ENCODE measurements at regions not wholly inside any gene's neighbourhood (a gene's known extent, or its start where the extent isn't known, plus 50 kb on each side); places are given as distances from the start of the nearest gene placed in this dataset.

DNA sequence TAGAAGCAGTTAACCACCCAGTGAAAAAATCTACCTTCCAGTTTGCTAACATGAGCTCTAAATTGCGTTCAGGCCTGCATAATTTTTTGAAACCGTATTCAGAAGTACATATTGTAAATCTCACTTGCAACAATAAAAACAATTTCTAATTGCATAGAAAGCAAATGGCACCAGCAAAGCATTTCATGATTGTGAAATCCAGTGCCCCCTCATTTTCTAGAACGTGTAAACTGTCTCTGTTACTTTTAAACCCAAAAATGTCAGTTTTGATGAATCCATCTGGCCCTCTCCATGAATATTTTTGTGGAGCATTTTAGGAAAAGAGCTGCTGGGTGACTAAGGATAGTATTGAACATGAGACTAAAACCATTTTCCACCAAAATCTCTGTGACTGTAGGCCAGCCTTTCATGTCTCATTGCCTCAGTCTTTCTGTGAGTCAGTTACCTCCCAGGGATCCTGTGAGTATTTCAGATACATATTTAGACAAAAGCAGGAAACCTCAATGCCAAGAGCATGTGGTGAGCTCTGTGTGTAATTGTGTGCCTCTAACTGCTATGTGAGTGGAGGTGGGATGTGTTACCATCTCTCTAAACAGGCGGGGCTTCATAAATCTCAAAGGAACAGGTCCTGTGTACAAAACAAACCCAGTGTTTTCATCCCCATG is 477.8 kb upstream of the DCC start:
- no peak for DNase-seq

DNA sequence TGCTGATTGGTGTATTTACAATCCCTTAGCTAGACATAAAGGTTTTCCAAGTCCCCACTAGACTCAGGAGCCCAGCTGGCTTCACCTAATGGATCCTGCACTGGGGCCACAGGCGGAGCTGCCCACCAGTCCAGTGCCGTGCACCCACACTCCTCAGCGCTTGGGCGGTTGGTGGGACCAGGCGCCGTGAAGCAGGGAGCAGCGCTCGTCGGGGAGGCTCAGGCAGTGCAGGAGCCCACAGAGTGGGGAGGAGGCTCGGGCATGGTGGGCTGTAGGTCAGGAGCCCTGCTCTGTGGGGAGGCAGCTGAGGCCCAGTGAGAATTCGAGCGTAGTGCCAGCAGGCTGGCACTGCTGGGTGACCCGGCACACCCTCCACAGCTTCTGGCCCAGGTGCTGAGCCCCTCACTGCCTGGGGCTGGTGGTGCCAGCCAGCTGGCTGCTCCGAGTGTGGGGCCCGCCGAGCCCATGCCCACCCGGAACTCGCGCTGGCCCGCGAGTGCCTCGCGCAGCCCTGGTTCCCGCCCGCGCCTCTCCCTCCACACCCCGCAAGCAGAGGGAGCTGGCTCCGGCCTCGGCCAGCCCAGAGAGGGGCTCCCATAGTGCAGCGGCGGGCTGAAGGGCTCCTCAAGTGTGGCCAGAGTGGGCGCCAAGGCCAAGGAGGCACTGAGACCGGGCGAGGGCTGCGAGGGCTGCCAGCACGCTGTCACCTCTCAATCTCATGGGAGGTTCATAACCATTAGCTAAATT is 475.6 kb upstream of the DCC start:
- no peak for DNase-seq

DNA sequence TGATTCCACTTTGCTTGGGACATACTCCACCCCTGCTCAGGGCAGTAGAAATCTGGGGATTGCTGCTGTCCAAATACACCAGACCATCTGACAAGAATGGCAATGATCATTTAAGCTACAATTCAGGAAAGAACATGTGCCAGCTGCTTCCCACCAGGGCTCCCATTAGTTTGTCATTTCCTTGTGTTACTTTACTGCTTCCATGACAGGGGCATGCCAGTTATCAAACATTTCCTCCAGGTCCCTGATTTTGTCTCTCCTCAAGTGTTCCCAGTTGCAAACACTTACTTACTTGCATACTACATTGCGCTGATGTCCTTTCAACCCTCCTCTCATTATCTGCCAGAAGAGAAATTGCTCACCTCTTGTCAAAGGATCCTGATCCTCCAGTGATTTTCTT is 474.5 kb upstream of the DCC start:
- DNase-seq, result no peak

DNA sequence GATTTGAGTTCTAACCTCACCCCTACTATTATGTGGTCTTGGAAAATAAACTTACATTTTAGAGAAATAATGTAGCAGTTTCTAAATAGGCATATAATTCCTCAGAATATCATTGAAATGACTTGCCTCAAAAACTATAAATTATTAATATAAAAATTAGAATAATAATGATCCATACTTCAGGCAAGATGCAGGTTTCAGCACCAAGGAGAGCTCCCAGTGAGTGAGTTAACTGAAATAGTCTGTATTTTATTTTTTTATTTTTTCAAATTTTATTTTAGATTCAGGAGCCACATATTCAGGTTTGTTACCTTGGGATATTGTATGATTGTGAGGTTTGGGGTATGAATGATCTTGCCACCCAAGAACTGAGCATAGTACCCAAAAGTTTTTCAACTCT is 472.2 kb upstream of the DCC start:
- no peak for DNase-seq

DNA sequence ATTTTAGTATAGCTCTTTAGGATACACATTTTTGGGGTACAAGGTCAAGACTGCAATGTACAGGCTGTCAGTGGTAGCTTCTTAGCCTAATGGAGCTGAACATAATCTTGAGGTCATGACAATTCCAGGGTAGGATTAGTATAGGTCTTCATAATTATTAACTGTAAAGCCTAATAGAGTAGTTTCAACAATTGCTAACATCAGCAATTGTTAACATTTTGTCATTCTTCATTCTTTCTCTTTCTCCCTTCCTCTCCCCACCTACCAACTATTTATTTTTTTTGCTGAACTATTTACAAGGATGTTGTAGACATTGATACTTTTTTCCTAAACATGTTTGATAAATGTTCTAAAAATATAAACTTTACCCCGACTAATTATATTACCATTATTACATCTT is 461.3 kb upstream of the DCC start:
- no peak for DNase-seq

DNA sequence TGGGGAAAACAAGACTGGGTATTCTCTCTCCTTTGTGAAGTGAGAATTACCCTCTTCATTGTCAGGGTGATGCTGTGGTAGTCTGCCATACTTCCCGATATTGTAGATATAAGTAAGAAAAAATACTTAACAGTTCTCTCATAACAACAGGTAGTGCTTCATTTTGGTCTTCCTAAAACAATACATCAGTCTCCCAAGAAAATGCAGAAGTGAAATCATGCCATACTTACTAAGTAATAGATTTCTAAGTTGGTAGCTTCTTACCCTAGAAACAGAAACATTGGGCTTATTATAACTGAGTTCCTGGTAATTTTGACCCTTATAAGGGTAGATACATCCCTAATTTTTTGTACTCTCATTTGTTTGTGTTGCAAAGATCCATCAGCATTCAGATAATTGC is 460.7 kb upstream of the DCC start:
- no peak for DNase-seq

DNA sequence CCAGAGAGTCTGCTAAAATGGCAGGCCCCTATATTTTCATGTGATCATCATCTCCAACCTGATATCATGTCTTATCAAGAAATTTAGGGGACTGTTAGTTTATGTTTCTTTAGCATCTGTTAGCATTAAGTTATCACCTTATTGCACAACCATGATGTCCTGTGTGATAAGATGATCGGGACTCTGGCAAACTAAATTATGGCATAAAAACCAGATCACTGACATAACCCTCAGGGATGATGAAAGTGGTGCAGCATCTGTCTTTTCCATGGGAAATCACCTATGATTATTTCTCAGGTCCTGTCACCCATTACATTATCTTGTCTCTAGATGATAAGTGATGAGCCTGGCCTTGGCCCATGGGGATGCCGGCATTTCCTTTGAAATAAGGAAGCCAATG is 458.6 kb upstream of the DCC start:
- DNase-seq, result no peak

DNA sequence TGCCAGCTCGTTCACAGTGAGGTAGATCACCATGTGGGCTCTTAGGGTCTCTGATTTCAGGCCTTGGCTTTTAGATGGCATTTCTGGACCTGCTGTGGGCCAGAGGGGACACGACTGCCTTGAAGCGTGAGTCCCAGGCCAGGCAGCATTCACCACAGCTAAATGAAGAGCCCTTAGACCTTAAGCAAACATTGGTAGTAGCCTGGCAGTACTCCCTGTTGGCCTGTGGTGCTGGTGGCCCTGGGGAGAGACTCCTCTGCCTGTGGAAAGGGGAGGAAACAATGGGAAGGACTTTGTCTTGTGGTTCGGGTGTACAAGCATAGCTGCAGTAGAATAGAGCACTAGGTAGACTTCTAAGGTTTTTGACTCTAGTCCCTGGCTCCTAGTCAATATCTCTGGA is 456.0 kb upstream of the DCC start:
- no peak for DNase-seq

DNA sequence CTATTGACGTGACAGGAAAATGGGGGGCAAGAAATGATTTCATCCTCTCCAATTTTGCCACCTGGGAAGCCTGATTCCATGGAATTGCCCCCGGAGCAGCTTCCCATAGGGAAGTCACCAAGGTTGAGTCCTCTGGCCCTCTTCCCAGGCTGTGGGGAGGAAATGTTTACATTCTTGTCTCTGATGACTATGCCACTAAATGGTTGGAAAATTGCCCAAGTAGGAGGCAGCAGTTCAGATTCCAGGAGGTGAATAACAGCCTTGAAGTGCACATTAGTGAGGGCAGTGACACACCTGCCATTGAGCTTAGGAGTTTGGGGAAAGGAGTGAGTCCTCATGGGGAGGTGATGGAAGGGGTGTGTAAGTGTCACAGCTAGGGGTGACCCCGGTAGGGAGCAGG is 449.2 kb upstream of the DCC start:
- DNase-seq, result no peak

DNA sequence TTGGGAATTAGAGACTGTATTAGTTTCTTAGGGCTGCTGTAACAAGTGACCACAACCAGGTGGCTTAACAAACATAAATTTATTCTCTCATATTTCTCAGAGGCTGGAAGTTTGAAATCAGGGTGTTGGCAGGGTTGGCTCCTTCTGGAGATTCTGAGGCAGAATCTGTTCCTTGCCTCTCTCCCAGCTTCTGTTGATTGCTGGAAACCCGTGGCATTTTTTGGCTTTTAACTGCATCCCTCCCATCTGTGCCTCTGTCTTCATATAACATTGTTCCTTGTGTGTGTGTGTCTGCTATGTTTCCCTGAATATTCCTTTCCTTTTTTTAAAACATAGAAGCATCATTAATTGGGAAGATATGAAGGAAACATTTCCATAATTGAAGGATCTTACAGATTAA is 448.1 kb upstream of the DCC start:
- DNase-seq, result no peak

DNA sequence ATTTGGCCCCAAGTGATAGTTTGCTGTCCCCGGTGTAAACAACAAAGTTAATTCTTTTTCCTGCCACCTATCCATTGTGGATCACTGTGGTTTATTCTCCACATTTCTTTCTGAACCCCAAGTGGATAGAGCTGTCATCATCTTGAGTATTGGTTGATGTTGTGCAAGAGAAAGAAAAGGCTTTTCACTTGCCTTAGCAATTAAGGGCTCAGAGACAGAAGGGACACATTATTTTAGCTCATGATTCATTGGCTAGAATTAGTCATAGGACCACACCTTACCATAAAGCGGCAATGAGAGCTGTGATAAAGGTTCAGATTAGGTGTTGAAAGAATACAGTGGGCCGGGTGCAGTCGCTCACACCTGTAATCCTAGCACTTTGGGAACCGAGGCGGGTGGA is 442.1 kb upstream of the DCC start:
- no peak for DNase-seq

DNA sequence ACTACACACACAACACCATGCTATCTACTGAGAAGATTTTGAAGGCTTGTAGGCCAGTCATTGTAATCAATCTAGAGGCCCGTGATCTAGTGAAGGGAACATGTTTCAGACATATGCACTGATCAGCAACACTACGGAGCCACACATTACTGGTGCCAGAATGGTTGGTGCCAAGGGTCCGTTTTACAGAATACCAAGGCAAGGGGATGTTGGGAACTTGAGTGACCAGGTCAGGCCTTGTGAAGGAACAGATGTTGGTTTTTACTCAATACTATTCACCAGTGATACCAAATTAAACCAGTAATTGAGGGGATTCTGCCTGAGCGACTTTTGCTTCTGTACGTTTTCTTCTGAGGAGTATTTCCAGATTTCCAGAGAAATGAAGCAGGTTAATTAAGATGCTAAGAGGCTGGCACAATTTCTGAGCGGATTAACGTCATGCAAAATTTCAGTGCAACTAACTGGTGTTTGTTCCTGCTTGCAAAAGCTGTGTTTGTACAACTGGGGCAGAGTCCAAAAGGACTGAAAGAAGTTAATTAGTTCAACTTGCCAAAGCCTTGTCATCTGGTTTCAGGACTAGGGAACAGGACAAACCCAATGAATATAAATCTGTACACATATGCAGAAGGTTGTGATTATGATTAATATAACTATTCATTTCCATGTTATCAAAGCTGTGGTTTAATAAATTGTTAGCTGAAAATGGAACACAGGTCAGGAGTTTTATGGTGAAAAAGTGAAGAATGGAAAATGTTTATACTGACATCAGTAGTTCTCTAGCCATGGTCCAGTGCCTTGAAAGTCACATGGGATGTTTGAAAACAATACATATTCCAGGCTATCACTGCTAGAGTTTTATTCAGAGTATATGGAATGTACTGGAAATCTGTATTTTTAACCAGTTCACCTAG is 432.1 kb upstream of the DCC start:
- DNase-seq, result no peak

DNA sequence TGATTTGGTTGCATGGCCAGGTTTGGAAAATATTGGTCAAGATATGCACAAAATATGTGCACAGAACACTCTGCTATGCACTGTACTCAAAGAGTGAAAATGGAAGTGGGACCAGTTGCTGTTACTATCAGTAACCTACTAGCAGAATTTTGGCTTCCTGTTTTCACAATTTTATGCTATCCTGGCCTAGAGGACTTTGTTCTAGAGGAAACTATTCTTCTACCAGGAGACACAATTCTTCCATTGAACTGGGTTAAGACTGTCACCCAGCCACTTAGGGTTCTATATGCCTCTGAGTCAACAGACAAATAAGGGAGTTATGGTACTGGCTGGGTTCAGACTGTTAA is 431.4 kb upstream of the DCC start:
- DNase-seq, result no peak

DNA sequence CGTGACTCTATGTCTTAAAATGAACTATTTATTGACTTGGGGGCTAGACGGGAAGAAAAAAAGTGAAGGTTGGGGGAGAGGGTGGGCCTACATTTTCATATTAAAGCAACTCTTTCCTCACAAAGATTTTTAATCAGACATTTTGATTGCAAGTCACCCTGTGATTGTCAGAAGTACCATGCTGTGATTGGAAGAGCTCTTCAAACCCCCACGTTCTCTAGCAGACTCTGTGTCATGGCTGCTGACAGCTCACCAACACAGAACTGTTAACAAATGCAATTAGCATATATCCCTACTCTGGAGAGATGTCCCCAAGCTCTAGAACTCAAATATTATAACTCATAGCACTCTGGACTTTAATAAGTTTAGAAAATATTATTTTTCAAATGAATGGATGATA is 428.4 kb upstream of the DCC start:
- no peak for DNase-seq

DNA sequence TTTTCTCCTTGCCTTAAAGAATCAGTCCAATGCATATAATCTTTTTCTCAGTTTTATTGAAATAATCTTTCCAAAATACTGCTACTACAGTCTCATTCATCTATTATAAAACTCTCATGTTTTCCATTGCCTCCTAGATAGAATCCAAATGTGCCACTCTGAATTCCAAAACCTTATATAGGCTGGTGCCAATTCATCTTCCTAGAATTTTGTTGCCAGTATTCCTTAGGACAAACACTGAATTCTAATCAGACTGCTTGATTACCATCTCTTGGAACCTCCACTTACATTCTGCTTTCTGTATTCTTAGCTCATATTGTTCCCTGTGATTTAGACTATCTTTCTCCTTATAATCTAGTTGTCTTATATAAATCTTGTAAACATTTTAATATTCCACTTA is 427.6 kb upstream of the DCC start:
- DNase-seq, result no peak

DNA sequence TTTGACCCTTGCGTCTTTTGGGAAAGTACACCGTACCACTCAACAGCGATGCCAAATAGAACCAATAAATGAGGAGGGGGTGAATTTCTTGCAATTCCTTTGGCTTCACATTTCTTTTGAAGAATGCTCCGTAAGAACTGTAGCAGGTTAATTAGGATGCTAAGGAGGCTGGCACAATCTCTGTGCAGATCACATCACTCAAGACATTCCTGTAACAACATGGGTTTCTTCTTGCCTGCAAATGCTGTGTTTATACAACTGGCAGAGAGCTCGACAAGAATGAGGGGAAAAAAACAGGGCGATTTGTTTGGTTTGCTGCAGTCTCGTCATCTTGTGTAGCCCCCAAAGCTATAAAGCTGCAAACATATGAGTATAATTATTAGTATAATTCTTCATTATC is 424.8 kb upstream of the DCC start:
- no peak for DNase-seq

DNA sequence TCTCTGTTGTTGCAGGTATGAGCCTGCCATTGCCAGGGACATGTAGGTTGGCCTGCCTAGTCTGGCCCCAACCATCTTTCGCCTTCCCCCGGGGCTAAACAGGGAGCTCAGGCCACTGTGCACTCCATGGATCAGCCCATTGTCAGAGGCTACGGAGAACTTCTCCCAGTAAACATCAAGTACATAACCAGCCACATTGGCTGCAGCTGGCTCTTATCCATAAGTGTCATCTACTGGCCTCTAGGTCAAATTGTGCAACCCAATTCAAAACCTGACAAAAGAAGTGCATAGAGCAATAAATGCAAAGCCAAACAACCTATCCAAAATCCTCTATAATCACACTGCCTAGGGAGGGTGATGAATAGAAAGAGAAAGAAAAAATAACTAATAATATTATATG is 418.1 kb upstream of the DCC start:
- no peak for DNase-seq

DNA sequence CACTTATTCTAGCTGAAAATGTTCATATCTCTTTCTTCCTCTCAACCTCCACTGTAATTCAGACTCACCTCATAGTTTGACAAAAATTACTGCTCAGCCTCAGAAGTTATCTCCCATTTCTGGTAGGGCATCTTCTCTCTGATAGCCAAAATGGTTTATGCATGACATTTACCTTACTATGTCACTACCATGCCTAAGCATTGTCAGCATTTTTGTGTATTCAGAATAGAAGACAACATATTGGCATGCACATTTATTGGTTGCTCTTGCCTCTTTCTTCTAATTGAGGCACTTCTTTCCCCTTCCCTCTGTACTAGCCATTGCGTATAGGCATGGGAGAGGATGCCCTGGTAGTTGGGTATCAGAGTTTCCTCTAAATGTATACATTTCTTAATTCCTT is 406.1 kb upstream of the DCC start:
- no peak for DNase-seq

DNA sequence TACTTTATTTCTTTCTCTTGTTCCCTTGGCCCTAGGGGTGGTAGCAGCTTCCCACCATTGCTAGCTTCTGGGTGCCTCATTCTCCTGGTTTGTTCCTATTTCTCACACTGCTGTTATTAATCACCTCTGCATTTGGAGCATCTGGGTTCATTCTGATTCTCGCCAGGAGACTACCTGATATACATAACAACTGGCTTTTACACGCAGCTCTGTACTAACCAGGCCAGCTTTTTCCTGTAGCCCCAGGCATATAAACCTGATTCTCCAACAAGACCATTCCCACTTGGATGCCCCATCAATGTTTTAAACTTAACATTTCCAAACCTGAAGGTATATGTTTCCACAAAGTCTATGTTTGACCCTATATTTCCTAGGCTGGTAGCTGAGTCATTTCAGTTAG is 403.9 kb upstream of the DCC start:
- DNase-seq, result no peak

DNA sequence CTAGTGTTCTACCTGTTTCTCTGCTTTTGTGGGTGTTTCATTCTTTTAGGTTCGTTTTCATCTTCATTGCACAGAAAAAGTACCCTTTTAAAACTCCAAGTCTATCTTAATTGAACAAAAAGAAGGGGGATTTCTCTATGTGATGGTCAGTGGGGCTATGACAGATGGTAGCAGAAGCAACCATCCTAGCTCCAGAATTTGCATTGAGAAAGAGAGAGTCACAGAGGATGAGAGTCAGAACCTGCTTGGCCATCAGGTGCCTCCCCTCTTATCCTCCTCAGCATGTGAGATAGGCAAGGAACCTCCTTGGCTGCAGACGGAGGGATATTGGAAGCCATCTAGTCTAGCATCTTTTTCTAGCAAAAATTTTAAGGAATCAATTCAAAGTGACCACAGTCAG is 398.0 kb upstream of the DCC start:
- DNase-seq, result no peak

DNA sequence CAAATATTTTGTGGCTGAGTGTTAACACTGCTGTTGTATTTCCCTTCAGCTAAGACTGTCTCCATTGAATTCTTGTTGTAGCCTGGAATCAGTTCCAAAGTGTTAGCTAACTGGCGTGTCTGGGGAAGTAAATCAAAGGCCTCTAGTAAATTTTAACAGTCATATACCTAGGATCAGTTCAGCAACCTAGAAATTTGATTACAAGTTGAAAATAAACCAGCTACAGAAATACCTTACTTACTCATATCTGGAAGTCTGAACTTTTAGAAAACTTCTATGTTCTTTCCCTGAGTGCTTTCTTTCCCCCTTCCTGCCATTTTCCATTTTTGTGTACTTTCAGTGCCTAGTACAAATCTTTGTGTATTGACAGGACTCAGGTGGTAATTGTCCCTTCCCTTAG is 396.7 kb upstream of the DCC start:
- DNase-seq, result no peak

DNA sequence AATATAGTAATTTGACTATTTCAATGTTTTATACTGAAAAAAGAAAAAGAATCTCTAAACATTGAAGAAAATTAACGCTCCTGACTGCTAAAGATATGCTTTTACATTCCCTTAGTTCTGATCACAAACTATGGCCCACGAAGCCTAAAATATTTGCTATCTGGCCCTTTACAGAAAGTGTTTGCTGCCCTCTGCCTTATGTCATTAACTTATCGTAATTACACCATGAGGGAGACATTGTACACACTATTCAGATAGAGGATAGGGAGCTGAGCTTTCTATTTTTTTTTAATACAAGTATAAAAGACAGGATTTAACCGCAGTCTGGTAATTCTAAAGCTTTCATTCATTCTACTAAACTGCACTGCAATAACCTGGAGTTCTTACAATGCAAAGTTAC is 393.1 kb upstream of the DCC start:
- no peak for DNase-seq

DNA sequence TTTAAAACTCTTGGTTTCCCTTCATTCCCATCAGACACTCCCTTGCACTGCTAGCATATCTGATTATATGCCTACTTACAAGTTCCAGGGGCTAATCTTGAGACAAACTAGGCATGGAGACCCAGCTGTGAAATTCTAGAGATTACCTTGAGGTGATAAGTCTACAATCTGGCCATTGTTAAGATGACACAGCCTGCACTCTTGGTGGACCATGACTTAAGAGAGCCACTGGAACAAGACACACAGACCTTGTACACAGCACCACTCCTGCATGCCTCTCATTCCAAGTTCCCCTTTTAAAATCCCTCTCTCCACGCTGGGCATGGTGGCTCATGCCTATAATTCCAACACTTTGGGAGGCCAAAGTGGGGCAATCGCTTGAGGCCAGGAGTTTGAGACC is 387.2 kb upstream of the DCC start:
- no peak for DNase-seq

DNA sequence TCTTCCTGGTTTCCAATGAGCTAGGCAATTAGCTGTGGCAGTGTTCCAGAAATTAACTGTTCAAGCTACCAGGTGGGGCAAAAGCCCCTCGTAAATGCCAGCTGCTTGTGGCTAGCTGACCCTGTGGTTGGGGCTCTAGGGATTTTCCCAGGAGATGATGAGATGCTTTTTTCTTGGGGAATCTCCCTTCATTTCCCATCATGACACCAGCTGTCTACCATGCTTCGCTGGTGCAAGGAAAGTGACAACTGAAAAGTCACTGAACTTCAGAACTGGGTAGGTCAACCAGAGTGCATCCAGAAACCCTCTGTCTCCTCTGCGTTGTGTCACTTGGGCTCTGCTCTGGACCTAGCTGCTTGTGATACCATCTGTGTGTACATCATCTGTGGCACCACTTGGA is 386.5 kb upstream of the DCC start:
- DNase-seq, result no peak

All from activated CD8-positive, alpha-beta memory T cell treated with anti-CD3 and anti-CD28 coated beads for 24 hours (primary cell).